GM18858 (cell line): ENCODE measurements at regions not wholly inside any gene's neighbourhood (a gene's known extent, or its start where the extent isn't known, plus 50 kb on each side); places are given as distances from the start of the nearest gene placed in this dataset.
"Not testable (repeated sequence)": the region's sequence is repeated elsewhere in the genome, so short reads cannot be mapped to it uniquely, and the experiment has no call there.

Experiments used
- ATAC-seq: cut with Tn5 transposase; IDR thresholded peaks from one replicate; pipeline ENCODE4 v1.9.1; 2021; ENCODE audit not compliant: unreplicated experiment

- ATAC-seq: no peak
Observed at GRCh38 chr18:78868330-78869316, 111.0 kb upstream of the SALL3 start.

GRCh38 chr18:78871618-78872017, 108.0 kb upstream of the SALL3 start:
- no peak for ATAC-seq

- ATAC-seq: no peak
Observed at GRCh38 chr18:78873926-78874500, 105.6 kb upstream of the SALL3 start.

- ATAC-seq: no peak
Observed at GRCh38 chr18:78875016-78875777, 104.4 kb upstream of the SALL3 start.

- no peak for ATAC-seq
Observed at GRCh38 chr18:78875778-78876650, 103.6 kb upstream of the SALL3 start.

- no peak for ATAC-seq
Observed at GRCh38 chr18:78876868-78877267, 102.8 kb upstream of the SALL3 start.

GRCh38 chr18:78878335-78878734, 101.3 kb upstream of the SALL3 start:
- ATAC-seq: no peak

GRCh38 chr18:78879072-78879883, 100.3 kb upstream of the SALL3 start:
- not testable (repeated sequence) for ATAC-seq

GRCh38 chr18:78882585-78882984, 97.0 kb upstream of the SALL3 start:
- no peak for ATAC-seq

GRCh38 chr18:78883501-78883900, 96.1 kb upstream of the SALL3 start:
- ATAC-seq: no peak

GRCh38 chr18:78884502-78884901, 95.1 kb upstream of the SALL3 start:
- ATAC-seq: no peak

- no peak for ATAC-seq
Observed at GRCh38 chr18:78889250-78889649, 90.4 kb upstream of the SALL3 start.

- ATAC-seq: no peak
Observed at GRCh38 chr18:78890388-78890787, 89.2 kb upstream of the SALL3 start.

GRCh38 chr18:78891185-78891762, 88.3 kb upstream of the SALL3 start:
- no peak for ATAC-seq

GRCh38 chr18:78892177-78892576, 87.4 kb upstream of the SALL3 start:
- no peak for ATAC-seq

- no peak for ATAC-seq
Observed at GRCh38 chr18:78892721-78893120, 86.9 kb upstream of the SALL3 start.

- no peak for ATAC-seq
Observed at GRCh38 chr18:78893281-78894032, 86.2 kb upstream of the SALL3 start.

GRCh38 chr18:78894033-78894305, 85.6 kb upstream of the SALL3 start:
- no peak for ATAC-seq
